Esophagus squamous epithelium (tissue), 4 donors: ENCODE measurements at regions not wholly inside any gene's neighbourhood (a gene's known extent, or its start where the extent isn't known, plus 50 kb on each side); places are given as distances from the start of the nearest gene placed in this dataset.

ENCODE experiments used
- CTCF ChIP-seq, 6 experiments: fragments of 450-650 bp in 4 of 6; fragments of 200-600 bp in 2 of 6; sonication (generic) in 2 of 6; IDR thresholded peaks; one replicate each; pipeline ENCODE4 v1.5.1; 2016 to 2019; ENCODE audit warnings: antibody characterized with exemption in 6 of 6, mild to moderate bottlenecking in 4 of 6, moderate library complexity in 4 of 6
- POLR2A ChIP-seq, 4 donors: fragments of 450-650 bp; IDR thresholded peaks; one replicate each; pipeline ENCODE4 v1.6.1; 2017; ENCODE audit warnings: antibody characterized with exemption in 4 of 4, mild to moderate bottlenecking in 4 of 4, moderate library complexity in 3 of 4

- TF ChIP-seq CTCF (IDR thresholded peaks at IDR 0.05) (no peak), POLR2A (IDR thresholded peaks at IDR 0.05) (no peak)
Measured at GRCh38 chr7:1297017-1297960, 64.6 kb downstream of the UNCX start.
